Ishikawa (cell line): ENCODE measurements at regions not wholly inside any gene's neighbourhood (a gene's known extent, or its start where the extent isn't known, plus 50 kb on each side); places are given as distances from the start of the nearest gene placed in this dataset.

Experiments used
- CEBPB ChIP-seq: IDR thresholded peaks from 2 replicates; pipeline ENCODE4 v1.6.1; 2012
- CREB1 ChIP-seq: IDR thresholded peaks from 2 replicates; pipeline ENCODE4 v1.6.1; 2012; ENCODE audit warnings: low read depth
- EGR1 ChIP-seq: IDR thresholded peaks from 2 replicates; pipeline ENCODE4 v1.6.1; 2012
- EP300 ChIP-seq: IDR thresholded peaks from 2 replicates; pipeline ENCODE4 v1.6.1; 2012; ENCODE audit warnings: borderline replicate concordance
- FOXM1 ChIP-seq: IDR thresholded peaks from 2 replicates; pipeline ENCODE4 v1.6.1; 2012; ENCODE audit warnings: low read depth, borderline replicate concordance
- NFIC ChIP-seq: IDR thresholded peaks from 2 replicates; pipeline ENCODE4 v1.6.1; 2012
- RAD21 ChIP-seq: IDR thresholded peaks from 2 replicates; pipeline ENCODE4 v1.6.1; 2012; ENCODE audit warnings: low read depth
- TAF1 ChIP-seq: IDR thresholded peaks from 2 replicates; pipeline ENCODE4 v1.6.1; 2012; ENCODE audit warnings: low read depth, mild to moderate bottlenecking
- TCF12 ChIP-seq: IDR thresholded peaks from 2 replicates; pipeline ENCODE4 v1.6.1; 2012; ENCODE audit warnings: low read depth
- TEAD4 ChIP-seq: IDR thresholded peaks from 2 replicates; pipeline ENCODE4 v1.6.1; 2012
- YY1 ChIP-seq: IDR thresholded peaks from 2 replicates; pipeline ENCODE4 v1.6.1; 2012; ENCODE audit warnings: low read depth
- ZBTB7A ChIP-seq: IDR thresholded peaks from 2 replicates; pipeline ENCODE4 v1.6.1; 2012; ENCODE audit warnings: low read depth
- TF ChIP-seq, protein P1 (sequence below): IDR thresholded peaks from 2 replicates; pipeline ENCODE4 v1.6.1; 2012
- TF ChIP-seq, protein P2 (sequence below): IDR thresholded peaks from 2 replicates; pipeline ENCODE4 v1.6.1; 2012; ENCODE audit warnings: low read depth, mild to moderate bottlenecking
- TF ChIP-seq, protein P3 (sequence below): IDR thresholded peaks from 2 replicates; pipeline ENCODE4 v1.6.1; 2012

GRCh38 chr10:131490991-131491594 is 179.6 kb upstream of the TCERG1L start:
- TF ChIP-seq RAD21 (no peak), NFIC (no peak), FOXM1 (no peak), TAF1 (no peak), TCF12 (no peak), CEBPB (no peak), YY1 (no peak), EGR1 (no peak), ZBTB7A (no peak), EP300 (no peak), TEAD4 (no peak), CREB1 (no peak)
- TF ChIP-seq, protein P1, sequence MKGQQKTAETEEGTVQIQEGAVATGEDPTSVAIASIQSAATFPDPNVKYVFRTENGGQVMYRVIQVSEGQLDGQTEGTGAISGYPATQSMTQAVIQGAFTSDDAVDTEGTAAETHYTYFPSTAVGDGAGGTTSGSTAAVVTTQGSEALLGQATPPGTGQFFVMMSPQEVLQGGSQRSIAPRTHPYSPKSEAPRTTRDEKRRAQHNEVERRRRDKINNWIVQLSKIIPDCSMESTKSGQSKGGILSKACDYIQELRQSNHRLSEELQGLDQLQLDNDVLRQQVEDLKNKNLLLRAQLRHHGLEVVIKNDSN, result no peak
- TF ChIP-seq, protein P2, sequence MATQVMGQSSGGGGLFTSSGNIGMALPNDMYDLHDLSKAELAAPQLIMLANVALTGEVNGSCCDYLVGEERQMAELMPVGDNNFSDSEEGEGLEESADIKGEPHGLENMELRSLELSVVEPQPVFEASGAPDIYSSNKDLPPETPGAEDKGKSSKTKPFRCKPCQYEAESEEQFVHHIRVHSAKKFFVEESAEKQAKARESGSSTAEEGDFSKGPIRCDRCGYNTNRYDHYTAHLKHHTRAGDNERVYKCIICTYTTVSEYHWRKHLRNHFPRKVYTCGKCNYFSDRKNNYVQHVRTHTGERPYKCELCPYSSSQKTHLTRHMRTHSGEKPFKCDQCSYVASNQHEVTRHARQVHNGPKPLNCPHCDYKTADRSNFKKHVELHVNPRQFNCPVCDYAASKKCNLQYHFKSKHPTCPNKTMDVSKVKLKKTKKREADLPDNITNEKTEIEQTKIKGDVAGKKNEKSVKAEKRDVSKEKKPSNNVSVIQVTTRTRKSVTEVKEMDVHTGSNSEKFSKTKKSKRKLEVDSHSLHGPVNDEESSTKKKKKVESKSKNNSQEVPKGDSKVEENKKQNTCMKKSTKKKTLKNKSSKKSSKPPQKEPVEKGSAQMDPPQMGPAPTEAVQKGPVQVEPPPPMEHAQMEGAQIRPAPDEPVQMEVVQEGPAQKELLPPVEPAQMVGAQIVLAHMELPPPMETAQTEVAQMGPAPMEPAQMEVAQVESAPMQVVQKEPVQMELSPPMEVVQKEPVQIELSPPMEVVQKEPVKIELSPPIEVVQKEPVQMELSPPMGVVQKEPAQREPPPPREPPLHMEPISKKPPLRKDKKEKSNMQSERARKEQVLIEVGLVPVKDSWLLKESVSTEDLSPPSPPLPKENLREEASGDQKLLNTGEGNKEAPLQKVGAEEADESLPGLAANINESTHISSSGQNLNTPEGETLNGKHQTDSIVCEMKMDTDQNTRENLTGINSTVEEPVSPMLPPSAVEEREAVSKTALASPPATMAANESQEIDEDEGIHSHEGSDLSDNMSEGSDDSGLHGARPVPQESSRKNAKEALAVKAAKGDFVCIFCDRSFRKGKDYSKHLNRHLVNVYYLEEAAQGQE, result no peak
- TF ChIP-seq, protein P3, sequence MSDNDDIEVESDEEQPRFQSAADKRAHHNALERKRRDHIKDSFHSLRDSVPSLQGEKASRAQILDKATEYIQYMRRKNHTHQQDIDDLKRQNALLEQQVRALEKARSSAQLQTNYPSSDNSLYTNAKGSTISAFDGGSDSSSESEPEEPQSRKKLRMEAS, result no peak

GRCh38 chr10:131492211-131492857 is 180.8 kb upstream of the TCERG1L start:
- TF ChIP-seq NFIC (no peak), ZBTB7A (no peak), RAD21 (no peak), EP300 (no peak), TAF1 (no peak), CREB1 (no peak), FOXM1 (no peak), TEAD4 (no peak), CEBPB (no peak), TCF12 (no peak), EGR1 (no peak), YY1 (no peak)
- TF ChIP-seq, protein P2, result no peak
- TF ChIP-seq, protein P3, result no peak
- TF ChIP-seq, protein P1, result no peak

- no peak for TF ChIP-seq TEAD4
- no peak for TF ChIP-seq NFIC
- TF ChIP-seq, protein P2, result no peak
- no peak for TF ChIP-seq EGR1
- TF ChIP-seq TAF1, result no peak
- no peak for TF ChIP-seq CEBPB
- TF ChIP-seq, protein P1, result no peak
- TF ChIP-seq, protein P3, result no peak
- TF ChIP-seq EP300, result no peak
- TF ChIP-seq YY1, result no peak
- no peak for TF ChIP-seq FOXM1
- TF ChIP-seq ZBTB7A, result no peak
- TF ChIP-seq RAD21, result no peak
- TF ChIP-seq TCF12, result no peak
- TF ChIP-seq CREB1, result no peak
Measured at GRCh38 chr10:131493432-131493831, 181.9 kb upstream of the TCERG1L start.
